Hematopoietic multipotent progenitor cell treated with erythropoietin and hydrocortisone succinate and interleukin-3 and kit ligand, for 8 days (in vitro differentiated cells): ENCODE measurements at regions not wholly inside any gene's neighbourhood (a gene's known extent, or its start where the extent isn't known, plus 50 kb on each side); places are given as distances from the start of the nearest gene placed in this dataset.

Experiments
- DNase-seq: peaks from one replicate; pipeline ENCODE4 v3.0.0-alpha.2; 2015

DNA sequence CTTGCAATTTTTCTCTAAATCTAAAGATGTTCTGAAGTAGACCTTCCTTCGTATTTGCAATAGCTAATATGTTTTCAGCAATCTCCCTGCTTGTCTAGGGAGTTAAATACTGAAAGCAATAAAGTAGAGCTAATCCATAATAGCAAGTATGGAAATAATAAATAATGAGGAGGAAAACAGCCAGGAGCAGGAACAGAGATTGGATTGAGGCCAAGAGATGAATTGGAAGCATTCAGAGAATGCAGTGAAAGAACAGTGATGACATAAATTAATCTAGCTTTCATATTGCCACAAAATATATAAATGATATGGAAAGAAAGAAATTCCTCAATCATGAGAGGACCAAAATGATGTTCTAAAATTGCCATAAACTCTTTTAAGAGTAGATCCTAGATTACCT, 679.7 kb downstream of the METTL4 start:
- no peak for DNase-seq

DNA sequence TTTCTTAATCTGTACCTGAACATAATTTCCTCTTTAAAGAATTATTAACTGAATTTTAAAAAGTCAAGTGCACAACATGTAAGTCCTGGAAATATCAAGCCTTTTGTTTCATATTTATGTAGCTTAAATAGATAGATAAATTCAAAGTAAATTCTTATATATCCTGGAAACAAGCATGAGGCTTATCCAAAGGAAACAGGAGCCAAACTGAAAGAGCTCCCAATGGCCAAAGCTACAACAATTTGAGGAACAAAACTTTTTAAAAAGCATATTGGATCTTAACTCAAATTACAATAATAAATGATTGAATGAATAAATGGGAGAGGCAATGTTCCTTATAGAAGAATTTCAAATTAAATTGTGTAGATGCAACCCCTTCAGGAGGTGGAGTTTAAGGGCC, 679.1 kb downstream of the METTL4 start:
- no peak for DNase-seq

DNA sequence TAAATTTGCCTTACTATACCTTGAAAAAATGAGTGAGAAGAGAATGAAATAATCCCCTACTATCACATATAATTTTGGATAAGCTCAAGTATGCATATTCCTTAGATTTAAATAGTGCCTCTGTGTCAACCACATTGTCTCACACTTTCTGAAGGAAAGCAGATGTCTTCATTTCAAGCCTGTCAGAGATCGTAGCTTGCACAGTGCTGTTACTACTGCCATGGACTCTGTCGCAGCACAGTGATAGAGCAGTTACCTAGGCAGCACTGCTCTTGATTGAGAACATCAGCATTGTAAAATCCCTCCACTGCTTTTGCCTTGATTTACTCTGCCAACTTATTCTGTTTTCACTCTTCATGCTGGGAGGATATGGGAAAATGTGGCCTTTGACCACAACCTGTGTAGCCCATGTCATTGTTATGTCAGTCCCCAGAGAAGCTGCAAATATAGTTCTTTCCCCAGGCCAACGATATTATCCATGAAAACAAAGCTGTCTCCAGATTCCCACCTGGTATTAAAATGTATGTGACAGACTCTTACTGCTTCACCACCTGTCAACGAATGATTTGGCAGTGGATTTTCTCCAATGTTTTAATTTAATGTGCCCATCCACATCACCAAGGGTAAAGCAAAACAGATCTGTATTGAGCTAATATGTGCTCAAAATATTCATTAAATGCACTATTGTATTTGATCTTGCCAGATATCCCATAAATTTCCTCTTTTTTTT, 675.7 kb downstream of the METTL4 start:
- DNase-seq, result no peak

DNA sequence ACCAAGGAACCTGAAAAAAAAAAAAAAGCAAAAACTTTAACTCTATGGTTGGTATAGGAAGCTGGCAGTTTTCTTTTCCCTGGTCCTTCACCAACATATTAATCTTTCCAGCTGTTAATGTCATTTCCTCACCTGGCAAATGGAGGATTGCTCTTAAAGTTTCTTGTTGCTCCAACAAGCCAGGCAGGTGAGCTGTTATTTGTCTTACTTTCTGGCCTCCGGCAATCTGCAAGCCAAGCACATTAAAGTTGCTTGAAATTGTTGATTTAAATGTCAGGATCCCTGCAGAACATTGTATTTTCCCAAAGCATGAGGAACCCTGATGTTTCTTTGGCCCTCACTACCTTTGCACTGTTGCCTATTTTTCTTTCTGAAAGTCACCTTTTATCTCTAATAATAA, 664.9 kb downstream of the METTL4 start:
- DNase-seq, result no peak

DNA sequence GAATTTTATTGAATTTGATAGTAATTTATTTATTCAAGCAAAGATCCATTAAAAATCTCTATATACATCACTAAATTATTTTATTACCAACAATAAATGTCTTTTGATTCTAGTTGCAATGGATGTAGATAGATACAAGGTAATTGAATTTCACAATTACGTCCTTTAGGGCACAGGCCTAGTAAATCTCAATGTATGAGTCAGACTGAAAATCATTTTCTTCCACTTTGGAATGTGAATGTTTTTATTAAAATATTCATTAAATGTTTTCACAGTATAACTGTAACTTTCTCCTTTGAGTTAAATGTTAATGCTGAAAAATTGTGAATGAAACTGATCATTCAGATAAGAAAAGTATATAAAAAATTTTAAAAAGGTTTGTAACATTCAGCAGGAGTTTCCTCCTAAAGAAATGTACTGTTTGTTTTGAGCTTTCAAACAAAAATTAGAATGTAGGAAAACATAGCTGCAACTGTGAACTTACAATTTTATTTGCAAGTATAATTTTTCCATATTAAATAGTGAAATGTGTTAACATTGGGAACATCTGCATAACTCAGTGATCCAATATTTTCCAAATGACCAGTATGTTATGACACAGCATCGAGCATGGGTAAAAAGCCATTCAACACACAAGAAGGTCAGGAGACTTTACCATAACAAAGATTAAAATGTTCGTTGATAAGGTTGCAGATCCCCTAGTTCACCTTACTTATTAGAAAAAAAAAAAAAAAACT, 663.7 kb downstream of the METTL4 start:
- no peak for DNase-seq

DNA sequence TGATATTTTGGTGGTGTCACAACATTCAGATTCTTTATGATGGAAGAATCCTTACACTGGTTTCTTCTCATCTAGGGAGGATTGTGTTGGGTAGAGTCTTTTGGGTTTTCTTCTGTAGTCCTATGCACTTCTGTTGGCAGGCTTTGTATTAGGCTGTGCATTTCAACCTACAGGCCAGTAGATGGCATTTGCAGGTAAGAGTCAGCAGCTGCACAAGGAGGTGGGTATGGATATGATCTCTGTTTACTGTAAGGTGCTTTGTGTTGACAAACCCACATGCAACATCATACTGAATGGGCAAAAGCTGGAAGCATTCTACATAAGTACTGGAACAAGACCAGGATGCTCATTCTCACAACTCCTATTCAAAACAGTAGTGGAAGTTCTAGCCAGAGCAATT, 656.8 kb downstream of the METTL4 start:
- DNase-seq, result peak; percentile 2

DNA sequence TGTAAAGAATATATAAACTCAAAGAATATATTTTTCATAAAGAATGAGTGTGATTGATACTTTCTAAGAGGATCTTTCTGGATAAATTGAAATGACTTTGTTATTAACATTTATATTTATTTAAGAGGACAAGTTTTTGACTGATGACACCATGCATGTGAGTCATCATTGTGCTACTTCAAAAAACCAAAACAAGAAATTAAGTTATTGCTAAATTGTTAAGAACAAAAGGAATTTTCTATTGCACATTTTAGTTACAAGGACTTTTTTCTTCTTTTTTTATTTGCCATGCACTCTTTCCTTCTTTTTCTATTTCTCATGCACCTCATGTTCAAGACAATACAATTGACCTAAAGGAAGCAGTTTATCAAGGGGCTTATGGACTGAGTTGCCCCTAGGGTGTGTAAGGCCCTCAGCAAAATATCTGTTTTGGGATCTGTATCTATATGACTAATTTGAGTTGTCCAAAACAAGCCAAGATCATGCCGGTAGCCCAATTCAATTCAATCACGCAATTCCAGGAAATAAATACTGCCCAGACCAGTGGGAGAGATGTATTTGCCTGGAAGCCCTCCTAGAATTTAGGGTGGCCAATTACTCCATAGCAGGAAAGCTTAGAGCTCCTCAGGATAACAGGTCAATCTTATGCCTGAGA, 654.3 kb downstream of the METTL4 start:
- DNase-seq, result no peak

DNA sequence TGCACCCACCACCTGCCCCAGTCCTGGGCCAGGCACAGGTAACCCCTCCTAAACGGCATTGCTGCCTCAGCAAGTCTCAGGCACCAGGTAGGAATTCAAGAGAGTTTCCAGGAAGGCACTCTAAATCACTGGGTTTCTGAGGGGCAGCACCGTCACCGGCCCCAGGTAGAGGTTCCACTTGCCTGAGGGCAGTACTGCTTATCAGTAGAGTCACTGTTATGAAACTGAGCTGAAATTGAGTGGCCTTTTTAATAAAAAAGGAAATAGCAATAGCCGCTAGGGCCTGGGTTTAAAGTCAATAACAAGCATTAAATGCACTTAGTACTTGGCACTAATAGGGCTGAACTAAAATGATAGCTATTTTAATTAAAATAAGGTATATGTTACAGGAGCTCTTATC, 653.7 kb downstream of the METTL4 start:
- DNase-seq, result no peak

DNA sequence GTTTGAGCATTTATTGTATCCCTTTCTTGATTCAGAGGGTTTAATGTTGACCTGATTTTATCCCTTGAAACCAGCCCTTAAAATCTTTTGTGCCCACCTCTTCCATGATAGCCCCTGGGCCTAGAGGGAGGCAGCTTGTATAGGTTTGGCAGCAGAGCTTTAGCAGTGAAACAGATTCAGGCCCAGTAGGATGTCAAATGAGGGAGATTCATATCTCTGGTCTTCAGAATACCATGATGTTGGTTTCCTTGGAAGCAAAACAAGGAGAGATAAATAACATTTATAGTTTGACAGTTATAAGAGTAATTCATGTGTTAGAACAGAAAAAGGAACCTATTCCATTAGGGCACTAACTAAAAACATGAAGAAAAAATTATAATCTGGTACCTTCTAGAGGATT, 649.2 kb downstream of the METTL4 start:
- no peak for DNase-seq

DNA sequence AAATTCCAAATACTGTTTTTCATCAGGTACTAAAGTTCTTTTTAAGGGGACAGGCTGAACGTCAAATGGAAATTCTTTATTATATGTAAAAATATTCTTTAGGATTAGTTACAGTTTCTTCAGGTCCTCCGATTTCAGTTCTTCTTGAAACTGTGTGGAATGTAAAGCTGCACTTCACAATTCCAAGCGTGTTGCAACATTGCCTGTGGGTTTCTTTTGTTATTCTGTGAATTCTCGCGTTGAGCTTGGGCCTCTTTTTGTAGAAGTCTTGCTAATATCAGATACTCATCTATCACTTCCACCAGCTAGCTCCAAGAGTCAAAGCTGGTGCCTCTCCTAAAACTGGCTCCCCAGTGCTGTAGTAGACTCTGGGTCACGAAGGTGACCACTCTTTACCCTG, 642.6 kb downstream of the METTL4 start:
- DNase-seq, result no peak

DNA sequence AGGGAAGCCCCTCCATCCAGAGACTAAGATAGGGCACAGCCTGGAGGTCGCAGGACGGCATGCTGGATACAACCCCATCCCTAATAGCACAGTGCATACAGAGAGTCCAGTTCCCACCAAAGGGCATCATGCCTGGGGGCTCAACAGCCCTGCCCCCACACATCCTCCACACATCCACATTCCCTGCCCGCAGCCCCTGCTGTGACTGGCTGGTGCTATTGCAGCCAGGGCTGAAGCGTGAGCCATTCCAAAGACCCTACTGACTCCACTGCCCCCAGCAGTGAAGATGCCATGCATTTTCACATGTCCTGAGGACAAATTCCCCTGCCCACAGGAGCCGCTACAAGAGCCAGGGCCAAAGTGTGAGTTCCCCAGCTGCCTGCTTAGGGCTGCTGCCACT, 641.6 kb downstream of the METTL4 start:
- no peak for DNase-seq

DNA sequence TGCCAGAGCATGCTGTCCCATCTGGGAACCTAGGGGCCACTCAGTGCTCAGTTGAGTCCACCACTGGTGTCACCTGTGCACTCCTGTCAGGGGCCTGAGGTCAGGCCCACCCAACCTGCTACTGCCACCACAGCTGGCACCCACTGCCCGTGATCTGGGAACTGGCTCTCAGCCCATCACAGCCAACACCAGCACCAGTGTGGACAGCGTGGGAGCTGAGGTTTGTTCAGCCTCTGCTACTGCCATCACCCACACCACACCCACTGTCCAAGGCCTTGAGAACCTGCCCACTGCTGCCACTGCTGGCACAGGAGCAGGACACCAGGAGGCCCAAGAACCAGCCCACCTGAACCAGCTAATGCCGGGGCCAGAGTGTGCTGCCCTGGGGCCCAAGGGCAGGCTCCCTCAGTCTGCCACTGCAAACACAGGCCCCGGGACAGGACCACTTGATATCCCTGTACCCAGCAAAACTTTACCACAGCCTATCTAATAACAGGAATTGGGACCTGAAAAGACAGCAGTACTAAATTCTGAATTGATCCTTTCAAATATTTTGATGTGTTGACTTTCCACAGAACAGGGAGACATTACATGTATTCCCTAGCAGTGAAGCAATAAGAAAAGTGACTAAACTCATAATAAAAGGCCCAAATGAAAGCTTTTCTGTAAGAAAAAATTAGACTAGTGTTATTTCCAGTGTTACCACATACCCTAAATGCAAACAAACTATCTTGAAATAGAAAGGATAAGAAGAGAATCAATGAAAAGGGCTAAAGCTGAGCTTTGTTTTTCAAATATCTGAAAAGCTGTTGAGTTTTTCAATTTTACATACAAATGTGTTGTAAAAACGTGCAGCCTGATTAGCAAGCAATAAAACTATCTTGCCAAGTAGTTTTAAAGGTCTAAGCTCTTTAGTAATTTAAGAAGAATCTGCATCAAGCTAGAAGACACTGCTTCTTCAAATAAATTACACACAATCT, 640.7 kb downstream of the METTL4 start:
- DNase-seq, result no peak

DNA sequence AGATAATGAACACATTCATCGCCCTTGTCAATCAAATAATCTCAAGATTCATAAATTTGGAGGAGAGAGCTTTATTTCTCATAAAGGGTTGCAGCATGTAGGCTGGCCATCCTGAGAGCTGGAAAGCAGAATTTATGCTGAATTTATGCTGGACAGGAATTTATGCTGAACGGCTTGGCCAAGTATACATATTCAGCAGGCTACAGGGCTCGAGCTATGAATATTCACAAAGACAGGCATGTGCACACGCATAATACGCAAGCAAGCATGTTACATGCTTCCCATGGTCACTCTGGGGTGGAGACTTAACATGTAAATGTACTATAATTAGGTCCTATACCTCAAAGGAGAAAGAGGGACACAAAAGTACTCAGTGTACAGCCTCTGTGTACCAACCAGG, 618.8 kb downstream of the METTL4 start:
- no peak for DNase-seq

DNA sequence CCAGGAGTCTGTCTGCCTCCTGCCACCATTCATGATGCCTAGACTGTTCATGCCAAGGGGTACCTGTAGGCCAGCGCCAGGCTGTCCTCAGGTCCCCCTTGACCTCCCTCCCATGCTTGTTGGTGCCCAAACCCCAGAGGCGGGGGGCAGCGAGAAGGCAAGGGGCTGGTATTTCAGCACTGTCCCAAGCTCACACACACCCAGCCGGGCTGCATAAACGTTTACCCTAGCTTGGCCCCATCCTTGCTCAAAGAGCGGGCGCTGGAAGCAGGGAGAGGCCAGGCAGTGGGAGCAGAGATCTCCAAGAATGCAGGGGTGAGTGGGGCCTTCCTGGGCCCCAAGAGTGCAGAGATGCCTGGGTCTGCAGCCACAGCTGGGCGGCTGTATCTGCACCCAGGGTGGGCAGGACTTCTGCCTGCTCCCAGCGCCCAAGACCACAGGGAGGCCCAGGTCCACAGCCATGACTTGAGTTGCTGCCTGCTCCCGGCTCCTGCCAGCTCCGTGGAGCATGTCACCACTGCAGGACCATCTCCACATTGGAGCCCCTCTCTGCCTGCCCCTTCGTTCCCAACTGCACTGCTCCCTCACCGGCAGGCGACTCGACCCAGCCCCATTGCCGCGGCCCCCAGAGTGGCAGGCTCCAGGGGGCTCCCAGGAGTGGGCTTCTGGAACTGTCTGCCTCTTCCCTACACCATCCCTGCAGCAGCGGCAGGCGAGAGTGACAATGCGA, 616.6 kb downstream of the METTL4 start:
- DNase-seq, result no peak

DNA sequence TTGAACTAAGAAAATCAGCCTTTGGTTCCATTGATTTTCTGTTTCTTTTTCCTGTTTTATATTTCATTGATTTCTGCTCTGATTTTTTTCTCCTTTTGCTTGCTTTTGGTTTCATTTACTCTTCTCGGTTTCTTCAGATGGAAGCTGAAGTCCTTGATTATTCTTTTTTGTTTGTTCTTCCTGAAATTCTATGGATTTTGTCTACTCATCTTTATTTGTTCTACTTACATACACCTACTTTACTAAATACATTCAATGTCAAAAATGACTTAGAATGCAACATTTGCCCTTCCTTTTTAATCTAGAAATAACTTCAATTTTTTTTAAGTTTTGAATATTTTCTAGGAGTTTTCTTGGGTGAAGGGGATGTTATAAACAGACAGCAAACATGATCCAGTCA, 612.5 kb downstream of the METTL4 start:
- DNase-seq, result no peak

DNA sequence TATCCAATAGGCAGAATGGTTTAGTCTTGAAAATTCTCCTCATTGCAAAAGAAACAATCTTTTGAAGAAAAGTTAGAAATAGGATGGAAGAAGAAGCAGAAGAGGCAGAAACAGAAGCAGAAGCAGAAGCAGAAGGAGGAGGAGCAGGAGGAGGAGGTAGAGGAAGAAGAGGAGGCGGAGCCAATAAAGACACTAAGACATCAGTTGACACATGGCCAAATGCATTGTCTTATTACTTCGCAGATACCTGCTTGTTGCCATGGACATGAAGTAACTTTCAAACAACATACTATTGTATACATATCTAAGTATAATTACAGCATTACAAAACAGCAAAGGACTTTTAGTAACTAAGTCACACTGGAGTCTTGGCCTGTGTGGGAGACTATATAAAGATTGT, 606.3 kb downstream of the METTL4 start:
- no peak for DNase-seq

DNA sequence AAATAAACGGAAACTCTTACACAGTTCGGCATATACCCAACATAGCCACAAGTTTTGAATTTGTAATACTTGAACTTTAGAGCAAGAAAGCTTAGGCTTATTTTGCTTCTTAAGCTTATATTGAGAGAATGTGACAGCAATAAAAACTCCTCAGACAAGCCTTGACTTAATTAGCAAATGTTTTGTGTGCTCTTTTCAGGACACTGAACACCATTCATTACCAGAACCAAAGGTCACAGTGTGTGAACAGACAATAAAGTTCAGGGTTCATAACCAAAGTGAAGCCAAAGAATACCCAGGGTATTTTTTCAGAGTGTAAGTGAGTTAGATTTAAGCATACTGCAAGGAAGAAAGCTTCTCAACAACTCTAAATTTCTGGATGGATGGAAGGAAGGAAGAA, 605.8 kb downstream of the METTL4 start:
- no peak for DNase-seq

DNA sequence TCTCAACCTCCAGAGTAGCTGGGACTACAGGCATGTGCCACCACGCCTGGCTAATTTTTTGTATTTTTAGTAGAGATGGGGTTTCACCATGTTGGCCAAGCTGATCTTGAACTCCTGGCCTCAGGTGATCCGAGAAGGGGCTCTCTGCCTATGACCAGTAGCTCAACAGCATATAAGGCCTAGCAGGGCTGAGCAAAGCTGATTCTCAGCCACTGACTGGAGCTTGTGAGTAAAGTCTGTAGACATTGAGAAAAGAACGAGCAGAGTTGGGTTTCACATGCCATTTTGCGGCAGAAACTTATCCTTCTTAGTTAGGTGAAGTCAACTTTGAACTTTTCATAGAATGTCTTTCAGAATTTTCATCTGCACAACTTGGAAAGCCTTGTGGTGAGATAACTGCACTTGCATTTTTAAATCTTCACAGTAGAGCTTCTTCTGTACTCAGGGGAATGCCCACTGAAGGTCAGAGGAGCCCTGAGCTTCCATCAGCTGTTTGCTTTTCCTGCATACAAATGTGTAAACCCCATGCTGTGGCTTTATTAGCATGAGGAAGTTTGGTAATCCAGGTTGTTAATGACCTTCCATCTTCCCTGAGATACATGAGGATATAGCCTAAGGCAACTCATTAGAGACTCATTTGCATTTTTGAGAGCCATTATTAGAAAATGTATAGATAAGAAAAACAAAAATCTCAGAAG, 602.4 kb downstream of the METTL4 start:
- DNase-seq, result no peak

DNA sequence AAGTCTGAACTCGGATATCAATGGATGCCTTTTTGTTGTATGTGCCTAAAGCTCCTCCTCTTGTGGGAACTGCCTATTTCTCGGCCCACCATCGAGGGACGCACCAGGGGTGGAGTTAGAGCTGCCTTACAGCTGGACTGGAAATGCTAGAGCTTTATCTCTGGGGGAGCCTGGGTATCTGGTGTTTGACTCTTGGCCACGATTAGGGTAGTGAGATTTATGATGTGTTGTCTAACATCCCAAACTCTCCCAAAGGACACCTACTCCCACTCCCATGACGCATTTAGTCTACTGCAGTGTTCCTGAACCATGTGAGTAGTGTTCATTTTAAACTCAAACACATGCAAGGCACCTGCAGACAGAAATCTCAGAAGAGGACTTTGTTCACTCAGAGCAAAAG, 594.8 kb downstream of the METTL4 start:
- DNase-seq, result no peak

DNA sequence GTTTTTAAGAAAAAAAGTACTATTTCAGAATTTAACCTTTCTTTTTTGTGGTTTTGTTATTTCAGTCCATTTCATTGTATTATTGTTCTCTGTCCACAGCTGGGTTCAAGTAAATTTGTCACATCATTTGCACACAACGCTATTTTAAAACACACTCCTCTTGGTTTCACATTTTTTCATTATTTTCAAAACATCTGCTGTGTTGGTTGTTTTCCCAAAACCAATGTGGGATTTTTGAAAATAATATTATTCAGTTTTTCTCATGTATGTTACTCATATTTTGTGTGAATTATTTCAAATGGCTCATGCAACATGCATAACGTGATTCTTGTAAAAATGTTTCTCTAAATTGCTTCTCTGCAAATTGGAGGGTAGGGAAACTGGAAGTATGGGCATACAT, 589.2 kb downstream of the METTL4 start:
- no peak for DNase-seq

DNA sequence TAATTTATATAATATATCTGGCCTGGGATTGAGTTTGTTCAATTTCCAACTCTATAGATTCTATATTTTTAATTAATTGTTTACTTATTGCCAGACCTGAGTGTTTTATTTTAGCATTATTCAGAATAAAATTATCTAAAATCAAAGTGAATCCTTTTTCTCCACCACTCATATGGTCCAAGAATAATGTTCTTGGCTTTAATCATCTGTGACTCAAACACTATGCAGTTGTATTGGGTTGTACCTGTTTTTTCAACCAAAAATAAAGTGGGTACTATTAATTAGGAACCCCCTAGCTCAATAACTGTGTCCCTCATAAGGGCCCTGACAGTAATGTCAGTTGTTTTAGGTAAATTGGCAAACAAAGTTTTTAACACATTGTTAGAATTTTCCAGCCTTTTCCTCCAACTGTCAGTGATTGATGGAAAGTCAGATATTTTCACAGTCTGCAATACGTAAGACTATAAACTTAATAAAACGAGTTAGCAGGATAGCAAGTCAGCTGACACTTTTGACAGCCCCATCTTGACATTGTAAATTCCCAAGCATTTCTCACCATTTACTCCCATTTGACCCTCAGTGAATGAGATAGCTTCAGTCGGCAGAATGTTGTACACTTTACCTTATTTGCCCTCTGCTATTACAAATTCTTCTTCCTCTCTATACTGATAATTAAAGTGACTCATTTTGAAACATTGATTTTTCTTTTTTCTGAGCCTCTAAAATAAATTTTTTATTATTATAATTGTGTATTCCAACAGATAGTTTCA, 587.4 kb downstream of the METTL4 start:
- DNase-seq, result no peak
